ENCODE measurements at regions not wholly inside any gene's neighbourhood (a gene's known extent, or its start where the extent isn't known, plus 50 kb on each side); places are given as distances from the start of the nearest gene placed in this dataset.
"Not testable (repeated sequence)": the region's sequence is repeated elsewhere in the genome, so short reads cannot be mapped to it uniquely, and the experiment has no call there.

DNA sequence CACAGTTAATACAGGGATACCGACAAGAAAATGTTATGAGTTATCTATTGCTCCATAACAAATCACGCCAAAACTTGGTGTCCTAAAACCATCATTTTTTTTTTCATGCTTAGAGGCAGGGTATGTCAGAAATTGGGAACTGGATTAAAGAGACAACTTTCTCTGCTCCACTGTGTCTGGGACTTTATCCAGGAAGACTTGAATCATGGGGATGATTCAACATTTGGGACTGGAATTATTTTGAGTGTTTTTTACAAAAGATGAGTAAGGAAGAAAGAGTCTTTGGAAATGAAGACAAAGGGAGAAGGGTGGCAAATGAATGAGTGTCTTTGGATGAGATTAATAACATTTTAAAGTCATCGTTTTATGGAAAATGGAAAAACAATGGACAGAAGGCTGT, 1883.7 kb upstream of the C9orf72 start:
- DNase-seq: no peak

DNA sequence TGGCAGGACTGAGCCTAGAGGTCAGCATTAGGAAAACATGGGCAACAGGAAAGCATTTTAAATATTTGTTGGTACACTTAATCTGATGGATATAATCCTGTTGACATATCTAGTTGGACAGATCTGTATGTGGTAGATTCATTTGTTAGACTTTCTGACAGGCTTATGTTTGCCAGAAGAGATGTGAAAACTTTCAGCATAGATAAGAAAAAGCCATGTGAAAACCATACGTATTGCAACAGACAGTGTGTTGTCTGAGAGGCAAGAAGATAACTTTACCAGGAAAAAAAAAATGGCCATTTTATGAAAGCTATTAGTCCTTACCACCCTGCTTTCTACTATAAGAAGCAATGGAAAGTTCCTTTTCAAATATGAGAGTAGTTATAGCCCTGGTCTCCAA, 1902.2 kb upstream of the C9orf72 start:
- no peak for DNase-seq

DNA sequence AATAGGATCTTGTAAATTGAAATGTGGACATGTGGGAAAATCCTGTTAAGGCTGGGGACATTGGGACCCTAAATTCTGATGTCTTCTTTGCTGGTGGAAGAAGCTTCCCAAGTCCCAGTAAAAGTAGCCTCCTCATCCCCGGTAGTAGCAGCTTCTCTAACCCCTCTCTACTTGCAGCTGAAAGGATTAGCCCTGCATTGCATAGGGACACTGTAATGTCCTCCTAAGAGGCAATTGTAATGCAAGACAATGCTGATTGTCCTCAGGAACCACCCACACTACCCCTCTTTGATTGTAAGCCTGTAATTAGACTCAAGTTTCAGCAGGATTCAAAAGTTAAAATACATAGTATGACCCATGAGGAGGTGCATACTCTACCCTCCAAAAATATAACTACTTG, 1938.4 kb upstream of the C9orf72 start:
- no peak for DNase-seq

DNA sequence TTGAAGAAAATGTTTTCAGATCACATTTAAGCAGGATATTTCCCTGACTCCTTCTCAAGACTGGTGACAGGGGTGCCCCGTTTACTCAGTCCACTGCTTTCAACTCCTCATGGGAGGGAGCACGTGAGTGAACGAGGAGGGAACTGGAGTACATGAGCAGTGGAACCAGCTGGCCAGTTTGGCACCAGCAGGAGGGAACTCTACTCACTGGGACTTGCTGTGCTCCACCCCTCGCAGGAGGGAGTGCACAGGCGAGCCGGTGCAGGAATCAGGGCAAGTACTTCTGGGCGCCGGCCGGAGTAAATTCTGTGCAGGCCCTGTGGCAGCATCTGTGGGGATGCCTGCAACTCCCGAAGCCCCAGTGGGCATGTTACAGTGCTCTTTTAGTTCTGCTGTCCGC, 1941.1 kb upstream of the C9orf72 start:
- no peak for DNase-seq

DNA sequence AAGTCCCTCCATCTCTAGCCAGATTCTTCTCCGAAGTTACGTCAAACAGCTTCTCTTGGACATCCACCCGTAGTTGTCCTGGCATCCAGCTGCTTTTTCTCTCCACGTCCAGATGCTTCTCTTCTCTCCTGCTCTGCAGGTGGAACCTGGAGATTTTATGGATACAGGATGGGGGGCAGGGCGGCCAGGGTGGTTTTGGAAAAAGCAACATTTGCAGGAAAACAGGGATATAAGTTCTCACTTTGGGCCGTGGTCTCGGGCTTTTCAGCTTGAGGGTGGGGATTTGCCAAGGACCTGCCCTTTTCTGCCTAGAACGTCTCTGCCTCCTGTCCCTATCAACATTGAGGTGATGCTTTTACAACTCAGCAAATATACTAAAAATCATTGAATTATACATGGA, 1941.6 kb upstream of the C9orf72 start:
- no peak for DNase-seq

DNA sequence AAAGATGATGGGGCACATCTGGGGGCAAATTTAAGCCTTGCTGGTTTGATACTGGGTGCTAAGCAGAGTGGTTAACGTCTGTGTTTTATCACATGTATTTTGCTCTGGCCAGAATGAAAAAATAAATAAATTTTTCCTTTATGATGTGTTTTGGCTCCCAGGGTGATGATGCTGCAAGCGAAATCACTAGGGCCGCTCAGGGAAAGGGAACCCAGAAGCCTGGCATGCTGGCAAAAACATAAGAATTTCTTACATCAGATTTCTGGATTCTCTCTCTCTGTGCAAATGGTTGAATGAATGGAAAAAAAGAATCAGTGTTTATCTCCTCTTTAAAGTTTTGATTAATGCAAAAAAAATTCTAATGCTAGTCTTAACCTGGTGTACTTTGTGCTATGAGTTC, 1975.2 kb upstream of the C9orf72 start:
- DNase-seq: no peak

DNA sequence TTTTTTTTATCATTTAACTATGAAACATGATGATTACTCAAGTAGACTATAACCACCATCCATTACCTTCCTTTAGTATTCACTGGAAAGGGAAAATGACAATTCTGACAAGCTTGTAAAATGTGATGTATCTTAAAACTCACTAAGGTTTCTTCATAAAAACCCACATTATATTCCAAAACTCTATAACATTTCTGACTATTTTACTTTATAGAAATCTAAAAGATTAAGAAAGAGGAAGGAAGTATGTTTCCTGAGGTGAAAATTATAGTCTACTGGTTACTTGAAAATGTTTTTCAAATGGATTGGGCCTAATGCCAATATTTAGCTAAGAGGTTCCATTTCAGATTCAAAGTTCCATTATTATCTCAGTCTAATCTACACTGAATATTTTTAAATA, 1982.2 kb upstream of the C9orf72 start:
- no peak for DNase-seq

DNA sequence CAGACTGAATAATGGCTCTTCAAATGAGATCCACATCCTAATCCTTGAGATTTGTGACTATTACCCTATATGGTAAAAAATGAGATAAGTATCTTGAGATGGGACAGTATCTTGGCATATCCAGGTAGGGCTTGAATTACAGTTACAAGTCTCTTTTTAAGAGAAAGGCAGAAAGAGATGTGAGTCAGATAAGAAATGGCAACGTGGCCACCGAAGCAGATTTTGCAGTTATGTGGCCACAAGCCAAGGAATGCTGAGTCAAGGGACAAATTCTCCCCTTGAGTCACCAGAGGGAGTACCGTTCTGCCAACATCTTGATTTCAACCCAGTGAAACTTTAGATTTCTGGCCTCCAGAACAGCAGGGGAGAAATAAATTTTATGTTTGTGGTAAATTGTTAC, 1983.0 kb upstream of the C9orf72 start:
- no peak for DNase-seq

DNA sequence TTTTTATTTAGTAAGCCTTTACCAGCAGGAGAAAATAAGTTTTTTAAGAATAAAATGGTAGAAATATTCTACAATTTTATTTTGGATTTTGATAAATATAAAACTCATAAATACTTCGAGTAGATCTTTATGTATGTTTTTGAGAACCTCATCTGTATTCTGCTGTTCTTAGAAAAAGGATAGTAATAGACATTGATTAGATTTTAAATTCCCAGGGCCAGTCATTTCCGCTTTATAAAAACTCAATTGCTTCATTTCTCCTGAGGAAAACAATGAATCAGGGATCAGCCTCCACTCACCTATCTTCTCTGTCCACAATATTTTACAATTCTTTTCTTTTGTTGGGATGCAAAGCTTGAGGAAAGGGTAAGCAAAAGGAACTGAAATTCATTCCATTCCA, 1983.5 kb upstream of the C9orf72 start:
- DNase-seq: no peak

DNA sequence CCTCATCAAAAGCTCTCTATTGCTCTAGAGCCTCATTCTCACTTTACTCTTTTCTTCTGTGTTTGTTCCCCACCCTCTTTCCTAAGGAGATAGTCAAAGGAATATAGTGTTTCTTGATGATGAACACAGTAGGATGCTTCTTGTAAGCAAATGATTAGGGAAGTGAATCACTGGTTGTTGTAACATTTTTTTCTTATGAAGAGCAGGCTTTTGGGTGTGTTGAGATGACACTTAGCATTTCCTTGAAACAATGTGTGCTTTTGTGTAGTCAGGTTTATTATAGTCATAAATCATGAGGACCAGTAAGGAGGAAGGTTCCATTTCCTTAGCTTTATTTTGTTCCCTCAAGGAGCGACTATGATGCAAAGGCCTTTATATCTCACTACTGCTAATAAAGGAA, 1991.3 kb upstream of the C9orf72 start:
- no peak for DNase-seq

DNA sequence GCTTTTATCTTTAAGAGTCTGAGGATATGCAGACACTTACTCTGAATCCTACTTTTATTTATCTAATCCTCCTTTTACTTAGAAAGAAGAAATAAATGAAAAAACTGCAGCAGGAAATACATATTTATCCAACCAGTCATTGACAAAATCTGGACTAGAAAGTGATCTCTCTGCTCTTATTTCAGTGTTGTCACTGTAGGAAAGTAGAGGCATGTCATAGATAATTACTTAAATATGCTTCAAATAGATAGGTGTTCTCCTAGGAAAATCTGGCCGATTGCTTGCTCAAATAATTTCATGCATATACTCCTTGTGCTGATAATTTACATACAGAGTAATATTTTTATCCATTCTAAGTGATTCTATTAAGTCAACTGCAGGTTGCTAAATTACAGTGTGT, 2001.9 kb upstream of the C9orf72 start:
- DNase-seq: no peak

DNA sequence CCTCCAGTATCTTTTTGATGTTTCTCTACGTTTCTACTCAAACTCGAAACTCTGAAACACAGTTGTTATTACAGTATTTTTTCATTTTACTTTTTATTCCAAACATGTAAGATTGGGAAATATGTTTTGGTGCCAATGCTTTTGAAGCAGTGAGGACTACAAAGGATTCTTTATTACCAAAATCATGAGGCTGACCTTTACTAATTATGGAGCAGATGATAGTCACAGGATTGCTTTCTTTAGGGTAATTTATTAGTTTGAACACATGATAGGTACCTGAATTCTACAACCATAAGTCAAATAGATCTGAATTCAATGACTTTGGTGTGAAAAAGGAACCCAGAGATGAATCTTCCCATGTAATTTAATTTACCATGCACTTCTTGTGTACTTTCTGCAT, 2015.1 kb upstream of the C9orf72 start:
- DNase-seq: no peak

DNA sequence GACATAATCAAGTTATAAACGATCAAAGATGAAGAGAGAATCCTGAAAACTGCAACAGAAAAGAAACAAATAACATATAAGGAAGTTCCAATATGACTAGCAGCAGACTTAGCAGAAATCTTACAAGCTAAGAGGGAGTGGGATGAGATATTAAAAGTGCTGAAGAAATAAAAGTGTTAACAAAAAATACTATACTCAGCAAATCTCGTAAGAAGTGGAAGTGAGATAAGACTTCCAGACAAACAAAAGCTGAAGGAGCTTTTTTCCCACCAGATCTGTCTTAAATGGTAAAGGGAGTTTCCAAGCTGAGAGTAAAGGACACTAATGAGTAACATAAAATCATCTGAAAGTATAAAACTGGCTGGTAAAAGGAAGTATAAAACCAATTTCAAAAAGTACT, 2036.0 kb upstream of the C9orf72 start:
- DNase-seq: no peak

DNA sequence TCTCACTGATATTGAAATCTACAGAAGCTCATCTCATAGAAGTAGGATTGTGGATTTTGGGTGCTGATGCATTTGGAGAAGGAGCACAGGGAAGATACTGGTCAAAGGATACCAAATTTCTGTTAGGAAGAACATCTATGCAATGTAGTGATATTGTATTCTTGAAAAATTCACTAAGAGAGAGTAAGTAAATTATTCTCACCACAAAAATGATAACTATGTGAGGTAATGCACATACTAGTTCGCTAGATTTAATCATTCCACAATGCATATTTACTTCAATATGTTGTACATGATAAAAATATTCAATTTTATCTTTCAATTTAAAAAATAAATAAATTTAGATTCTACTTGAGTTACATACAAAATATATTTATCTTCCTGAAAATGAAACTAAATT, 2040.5 kb upstream of the C9orf72 start:
- DNase-seq: no peak

DNA sequence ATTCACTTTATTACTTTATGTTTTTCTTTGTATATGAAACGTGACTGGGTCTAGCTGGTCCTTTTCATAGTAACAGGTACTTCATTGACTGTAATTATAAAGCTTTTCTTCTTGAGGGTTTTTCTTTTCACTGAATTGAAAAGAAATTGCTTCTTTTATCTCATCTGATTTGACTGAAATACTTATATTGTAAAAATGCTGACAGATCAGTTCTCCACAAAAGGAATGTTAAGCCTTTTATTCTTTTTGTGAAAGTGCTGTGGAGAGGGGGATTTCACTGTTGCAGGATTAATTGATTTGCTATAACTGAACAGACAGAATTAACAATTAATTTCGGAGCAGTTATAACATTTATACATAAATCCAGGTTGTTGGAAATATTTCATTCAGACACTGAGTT, 2043.6 kb upstream of the C9orf72 start:
- DNase-seq: no peak

DNA sequence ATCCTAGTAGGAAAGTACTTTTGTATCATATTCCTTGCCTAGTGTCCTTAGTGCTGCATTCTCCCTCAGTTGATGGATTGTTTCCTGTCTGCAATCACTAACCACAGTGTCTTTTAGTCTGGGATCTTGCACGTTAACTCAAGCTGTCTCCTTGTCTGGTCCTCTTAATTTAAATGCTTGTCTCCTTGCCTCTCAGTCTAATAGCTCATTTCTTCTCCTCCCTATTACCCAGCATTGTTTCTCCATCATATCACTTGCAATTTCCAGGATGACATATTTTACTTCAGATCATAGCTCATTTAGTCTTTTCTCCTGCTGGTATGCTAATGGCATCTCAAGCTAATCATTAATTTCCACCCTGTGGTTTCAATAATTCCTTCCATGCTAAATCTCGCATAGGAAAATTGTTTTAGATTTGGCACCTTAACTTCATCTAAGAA, 2052.0 kb upstream of the C9orf72 start:
- no peak for DNase-seq

DNA sequence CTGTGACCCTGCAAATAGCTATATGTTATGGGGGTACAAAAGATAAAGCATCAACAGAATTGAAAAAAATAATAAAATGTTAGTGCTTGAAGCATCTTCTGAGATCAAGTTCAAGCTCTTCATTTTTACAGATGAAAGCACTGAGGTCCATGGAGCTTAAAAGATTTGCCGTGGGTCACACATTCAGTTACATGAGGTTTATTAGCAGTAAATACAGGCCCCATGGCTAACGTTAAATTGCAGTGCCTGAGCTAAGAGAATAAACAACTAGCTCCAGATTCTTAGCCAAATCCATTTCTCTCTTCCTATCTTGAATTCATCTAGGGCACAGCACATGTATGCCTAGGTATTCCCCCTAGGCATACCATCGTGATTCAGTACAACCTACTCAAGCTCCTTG, 2052.7 kb upstream of the C9orf72 start:
- DNase-seq: no peak

DNA sequence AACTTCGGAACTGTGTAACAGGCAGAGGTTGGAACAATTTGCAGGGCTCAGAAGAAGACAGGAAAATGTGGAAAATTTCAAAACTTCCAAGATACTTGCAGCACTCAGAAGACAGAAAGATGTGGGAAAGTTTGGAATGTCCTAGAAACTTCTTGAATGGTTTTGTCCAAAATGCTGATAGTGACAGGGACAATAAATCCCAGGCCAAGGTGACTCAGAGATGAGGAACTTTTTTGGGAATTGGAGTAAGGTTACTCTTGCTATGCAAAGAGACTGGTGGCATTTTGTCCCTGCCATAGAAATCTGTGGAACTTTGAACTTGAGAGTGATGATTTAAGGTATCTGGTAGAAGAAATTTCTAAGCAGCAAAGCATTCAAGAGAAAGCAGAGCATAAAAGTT, 2055.6 kb upstream of the C9orf72 start:
- DNase-seq: not testable (repeated sequence)

DNA sequence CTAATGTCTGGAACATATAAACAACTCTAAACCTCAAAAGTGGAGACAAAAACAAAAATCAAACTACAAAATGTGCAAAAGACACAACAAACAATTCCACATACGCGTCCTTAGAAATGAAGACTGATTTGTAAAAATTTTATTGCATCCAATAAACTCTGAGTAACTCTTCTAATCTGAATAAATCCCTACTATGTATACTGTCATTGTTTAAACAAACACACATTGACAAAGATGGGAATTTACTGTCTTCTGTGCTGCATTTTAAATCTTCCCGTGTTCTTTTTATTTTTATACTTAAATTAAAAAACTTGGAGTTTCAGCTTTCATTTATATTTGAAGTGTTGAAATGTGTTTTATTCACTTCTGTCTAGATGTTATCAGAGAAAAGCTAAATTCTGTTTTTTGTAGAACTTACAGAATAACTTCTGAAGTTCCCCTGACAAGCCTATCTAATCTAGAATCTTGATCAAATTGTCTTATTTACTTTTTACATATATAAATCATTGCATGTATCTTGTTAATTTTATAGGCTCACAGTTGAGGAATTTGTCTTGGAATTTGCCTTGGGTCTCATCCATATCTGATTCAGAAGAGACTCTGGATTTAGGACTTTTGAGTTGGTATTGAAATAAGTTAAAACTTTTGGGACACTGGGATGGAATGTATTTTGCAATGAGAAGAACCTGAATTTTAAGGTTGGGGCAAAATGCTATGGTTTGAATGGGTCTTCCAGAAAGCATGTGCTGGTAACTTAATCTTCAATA, 2064.4 kb upstream of the C9orf72 start:
- DNase-seq: no peak

DNA sequence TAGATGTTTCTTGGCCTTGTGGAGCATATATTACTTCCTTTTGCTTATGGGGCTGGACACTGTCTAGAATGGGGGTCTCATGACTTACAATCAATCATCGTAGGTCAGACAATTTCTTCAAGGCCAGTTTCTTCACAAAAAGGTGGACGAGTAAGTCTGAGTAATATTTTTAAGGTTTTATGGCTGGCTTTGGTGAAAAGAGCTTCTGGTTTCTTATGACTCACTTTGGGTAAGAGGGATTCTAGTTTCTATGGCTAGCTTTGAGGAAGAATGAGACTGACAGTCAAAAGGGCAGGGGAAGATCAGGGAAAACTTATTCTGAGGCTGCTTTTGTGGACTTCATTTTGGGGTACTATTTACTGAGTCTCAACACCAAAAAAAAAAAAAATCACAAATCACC, 2067.2 kb upstream of the C9orf72 start:
- no peak for DNase-seq

DNA sequence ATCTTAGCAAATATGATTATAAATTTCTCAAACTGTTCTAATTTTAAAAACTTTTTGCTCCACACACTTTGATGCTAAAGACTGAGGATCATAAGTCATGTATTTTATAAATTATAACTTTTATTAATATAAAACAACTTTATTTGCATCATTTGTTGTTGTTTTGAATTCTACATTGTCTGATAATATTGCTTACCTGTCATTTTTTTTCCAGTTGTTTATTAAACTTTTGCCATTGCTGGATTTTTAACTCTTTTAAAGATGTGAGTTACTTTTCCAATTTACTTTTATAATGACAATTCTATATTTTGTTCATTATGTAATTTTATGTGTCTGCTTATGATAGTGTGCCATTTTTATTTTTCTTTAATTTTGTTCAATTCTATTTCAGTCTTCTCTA, 2071.2 kb upstream of the C9orf72 start:
- no peak for DNase-seq

DNA sequence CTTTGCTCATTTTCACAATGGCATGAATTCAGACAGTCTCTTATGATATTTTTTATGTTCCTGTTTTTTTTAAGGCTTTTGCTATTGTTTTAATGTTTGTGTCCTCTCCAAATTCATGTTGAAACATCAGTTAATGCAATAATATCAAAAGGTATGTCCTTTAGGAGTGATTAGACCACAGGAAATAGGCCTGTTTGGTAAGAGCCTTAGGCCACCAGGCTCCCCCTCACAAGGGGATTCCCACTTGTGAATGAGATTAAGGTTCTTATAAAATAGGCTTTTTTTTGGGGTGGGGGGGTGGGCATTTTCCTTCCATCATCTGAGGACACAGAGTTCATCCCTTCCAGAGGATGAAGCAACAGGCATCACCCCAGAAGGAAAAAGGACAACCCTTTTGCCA, 2074.2 kb upstream of the C9orf72 start:
- no peak for DNase-seq

DNA sequence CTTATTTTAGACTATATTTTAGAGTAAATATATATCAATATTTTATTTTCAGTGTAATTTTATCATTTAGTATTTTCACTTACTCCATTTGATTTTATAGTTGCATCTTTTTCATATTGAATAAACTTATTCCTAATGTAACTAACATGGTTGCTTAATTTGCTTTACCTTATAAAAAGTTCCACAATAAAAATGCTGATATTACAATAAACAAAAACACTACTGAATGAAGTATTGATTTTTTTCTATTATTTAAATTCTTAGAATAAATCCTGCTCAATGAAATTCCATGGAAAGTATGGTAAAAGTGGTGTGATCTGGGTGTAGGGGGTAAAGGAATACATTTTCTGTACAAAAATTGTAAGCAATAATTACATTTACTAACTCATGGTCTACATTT, 2074.9 kb upstream of the C9orf72 start:
- no peak for DNase-seq

DNA sequence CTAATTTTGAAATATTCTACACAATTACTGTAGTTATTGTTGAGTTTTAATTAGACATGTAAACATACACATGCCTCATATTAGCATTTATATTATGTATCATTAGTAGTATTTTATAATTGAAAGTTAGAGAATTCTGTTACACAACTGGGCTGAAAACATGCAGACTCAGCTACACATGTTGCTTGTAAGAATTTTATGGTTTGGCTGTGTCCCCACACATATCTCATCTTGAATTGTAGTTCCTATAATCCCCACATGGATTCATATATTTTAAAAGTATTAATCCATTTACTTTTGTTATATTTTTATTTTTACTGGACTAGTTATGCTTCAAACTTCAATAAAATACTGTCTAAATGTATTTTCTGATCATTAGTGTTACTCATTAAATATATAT, 2075.3 kb upstream of the C9orf72 start:
- DNase-seq: no peak

DNA sequence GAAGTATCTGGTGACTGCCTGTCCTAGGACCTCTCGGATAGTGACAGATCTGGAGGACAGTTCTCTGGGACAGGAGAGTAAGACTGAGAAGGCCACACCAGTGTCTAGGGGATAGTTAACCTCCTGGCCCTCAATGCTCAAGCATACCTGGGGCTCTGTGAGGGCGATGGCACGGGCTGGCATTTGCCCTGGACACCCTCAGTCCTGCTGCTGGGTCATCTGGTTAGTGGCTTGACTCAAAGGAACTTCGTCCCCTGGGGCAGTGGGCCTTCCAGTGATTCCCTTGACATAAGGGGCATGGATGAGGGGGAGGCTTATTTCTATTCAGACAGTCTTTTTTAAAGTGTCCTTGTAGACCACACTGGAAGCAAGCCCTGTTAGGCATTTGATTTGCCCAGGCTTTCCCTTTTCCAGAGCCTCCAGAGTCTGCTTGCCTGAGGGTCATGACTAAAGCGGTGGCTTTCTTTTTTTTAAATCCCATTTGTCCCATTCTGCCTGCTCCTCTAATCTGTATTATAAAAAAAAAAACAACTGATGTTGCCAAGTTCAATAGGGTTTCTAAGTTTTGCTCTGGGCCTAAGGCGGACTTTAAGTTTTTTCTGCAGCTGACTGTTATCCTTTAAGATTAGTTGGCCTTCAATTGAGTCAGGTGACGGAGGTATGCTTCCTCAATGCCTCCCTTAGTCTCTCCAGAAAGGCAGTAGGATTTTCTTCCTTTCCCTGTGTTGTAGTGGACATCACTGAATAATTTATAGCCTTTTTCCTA, 2083.5 kb upstream of the C9orf72 start:
- DNase-seq: no peak

All from cerebellar nuclear complex (tissue), 1 donor.